ENCODE measurements at regions not wholly inside any gene's neighbourhood (a gene's known extent, or its start where the extent isn't known, plus 50 kb on each side); places are given as distances from the start of the nearest gene placed in this dataset.

- H3K4me2 ChIP-seq (ENCODE audit: low read depth, low read length) = no peak overlapping the region
- no peak overlapping the region for H3K27ac ChIP-seq (ENCODE audit: low read length)
- H4K20me1 ChIP-seq (ENCODE audit: insufficient read depth, low read length) = no peaks in the 10 kb centered on the region
- no peaks in the 10 kb centered on the region for H3K9me2 ChIP-seq (replicated peaks; ENCODE audit: insufficient read depth, low read length)
- no peaks in the 10 kb centered on the region for H3K36me3 ChIP-seq (replicated peaks; ENCODE audit: insufficient read depth, low read length)
- no peak overlapping the region for H3K4me3 ChIP-seq (ENCODE audit: low read length)
- H3K79me2 ChIP-seq (ENCODE audit: low read length) = no peaks in the 10 kb centered on the region
- no peaks in the 10 kb centered on the region for H3K4me1 ChIP-seq (ENCODE audit: low read length)
- H3F3A ChIP-seq (ENCODE audit: insufficient read depth, low read length) = no peaks in the 10 kb centered on the region
- no peak overlapping the region for H2AFZ ChIP-seq (ENCODE audit: low read length)
- no peak overlapping the region for H3K9ac ChIP-seq (ENCODE audit: low read length)
- DNase-seq = no peak
- no peaks in the 10 kb centered on the region for H3K9me3 ChIP-seq (replicated peaks; ENCODE audit: insufficient read depth, low read length)
- H3K27me3 ChIP-seq (replicated peaks; ENCODE audit: insufficient read depth, low read length) = no peaks in the 10 kb centered on the region
- TF ChIP-seq EZH2 (optimal IDR thresholded peaks at IDR 0.05; ENCODE audit: low read depth, low read length) = no peak
- no peak for TF ChIP-seq CTCF (IDR thresholded peaks at IDR 0.05; ENCODE audit: low read length)
- TF ChIP-seq EZH2phosphoT487 (IDR thresholded peaks at IDR 0.05; ENCODE audit: low read length) = no peak
Measured at GRCh38 chr22:48319321-48320047, 1508.2 kb downstream of the BRD1 start.

- no peaks in the 10 kb centered on the region for H3K9me3 ChIP-seq (replicated peaks; ENCODE audit: insufficient read depth, low read length)
- no peak overlapping the region for H3K4me2 ChIP-seq (ENCODE audit: low read depth, low read length)
- no peak overlapping the region for H3K9ac ChIP-seq (ENCODE audit: low read length)
- H4K20me1 ChIP-seq (ENCODE audit: insufficient read depth, low read length) = no peaks in the 10 kb centered on the region
- no peak for DNase-seq
- H3K27me3 ChIP-seq (replicated peaks; ENCODE audit: insufficient read depth, low read length) = no peaks in the 10 kb centered on the region
- no peaks in the 10 kb centered on the region for H3K9me2 ChIP-seq (replicated peaks; ENCODE audit: insufficient read depth, low read length)
- no peak overlapping the region for H3K27ac ChIP-seq (ENCODE audit: low read length)
- no peak overlapping the region for H2AFZ ChIP-seq (ENCODE audit: low read length)
- no peaks in the 10 kb centered on the region for H3K4me1 ChIP-seq (ENCODE audit: low read length)
- no peak overlapping the region for H3K4me3 ChIP-seq (ENCODE audit: low read length)
- TF ChIP-seq CTCF (IDR thresholded peaks at IDR 0.05; ENCODE audit: low read length) = no peak
- TF ChIP-seq EZH2 (optimal IDR thresholded peaks at IDR 0.05; ENCODE audit: low read depth, low read length) = no peak
- TF ChIP-seq EZH2phosphoT487 (IDR thresholded peaks at IDR 0.05; ENCODE audit: low read length) = no peak
- H3K36me3 ChIP-seq (replicated peaks; ENCODE audit: insufficient read depth, low read length) = no peaks in the 10 kb centered on the region
- H3K79me2 ChIP-seq (ENCODE audit: low read length) = no peaks in the 10 kb centered on the region
- H3F3A ChIP-seq (ENCODE audit: insufficient read depth, low read length) = no peaks in the 10 kb centered on the region
Measured at GRCh38 chr22:48318575-48319320, 1508.9 kb downstream of the BRD1 start.

- Histone ChIP-seq H3K4me2 (ENCODE audit: low read depth, low read length) (no peak overlapping the region), H3K9ac (ENCODE audit: low read length) (no peak overlapping the region), H3K27me3 (replicated peaks; ENCODE audit: insufficient read depth, low read length) (no peaks in the 10 kb centered on the region), H3K4me3 (ENCODE audit: low read length) (no peak overlapping the region), H3K9me3 (replicated peaks; ENCODE audit: insufficient read depth, low read length) (no peaks in the 10 kb centered on the region), H3K36me3 (replicated peaks; ENCODE audit: insufficient read depth, low read length) (no peaks in the 10 kb centered on the region), H3K4me1 (ENCODE audit: low read length) (no peaks in the 10 kb centered on the region), H3K9me2 (replicated peaks; ENCODE audit: insufficient read depth, low read length) (no peaks in the 10 kb centered on the region), H3K79me2 (ENCODE audit: low read length) (no peaks in the 10 kb centered on the region), H2AFZ (ENCODE audit: low read length) (no peak overlapping the region), H4K20me1 (ENCODE audit: insufficient read depth, low read length) (no peaks in the 10 kb centered on the region), H3F3A (ENCODE audit: insufficient read depth, low read length) (no peaks in the 10 kb centered on the region), H3K27ac (ENCODE audit: low read length) (no peak overlapping the region)
- no peak for DNase-seq
- TF ChIP-seq EZH2phosphoT487 (IDR thresholded peaks at IDR 0.05; ENCODE audit: low read length) = no peak
- TF ChIP-seq EZH2 (optimal IDR thresholded peaks at IDR 0.05; ENCODE audit: low read depth, low read length) = no peak
- TF ChIP-seq CTCF (IDR thresholded peaks at IDR 0.05; ENCODE audit: low read length) = no peak
Measured at GRCh38 chr22:48318173-48318572, 1509.5 kb downstream of the BRD1 start.

All from MM.1S (cell line).